Nephron progenitor cell (in vitro differentiated cells): ENCODE measurements at regions not wholly inside any gene's neighbourhood (a gene's known extent, or its start where the extent isn't known, plus 50 kb on each side); places are given as distances from the start of the nearest gene placed in this dataset.

Experiments used
- DNase-seq: peaks from one replicate; pipeline ENCODE4 v3.0.0; 2021
- H3K27ac Mint-ChIP-seq: 2 replicates; pipeline ENCODE4 v1.8.0; 2021; ENCODE audit warnings: mild to moderate bottlenecking, moderate library complexity, mixed read lengths
- H3K27me3 Mint-ChIP-seq: 2 replicates; pipeline ENCODE4 v1.8.0; 2021; ENCODE audit warnings: mild to moderate bottlenecking, low read depth, mixed read lengths; ENCODE audit not compliant: poor library complexity
- H3K36me3 Mint-ChIP-seq: 2 replicates; pipeline ENCODE4 v1.8.0; 2021; ENCODE audit warnings: low read depth, mixed read lengths
- H3K4me1 Mint-ChIP-seq: 2 replicates; pipeline ENCODE4 v1.8.0; 2021; ENCODE audit warnings: mixed read lengths
- H3K4me3 Mint-ChIP-seq: 2 replicates; pipeline ENCODE4 v1.8.0; 2021; ENCODE audit warnings: mild to moderate bottlenecking, moderate library complexity, mixed read lengths
- H3K9me3 Mint-ChIP-seq: 2 replicates; pipeline ENCODE4 v1.8.0; 2021; ENCODE audit warnings: mild to moderate bottlenecking, moderate library complexity, mixed read lengths
- TF ChIP-seq, protein P1 (sequence below): fragments of 200-600 bp; sonication (generic); IDR thresholded peaks from 2 replicates; pipeline ENCODE4 v1.5.0; 2021; ENCODE audit warnings: antibody characterized with exemption

DNA sequence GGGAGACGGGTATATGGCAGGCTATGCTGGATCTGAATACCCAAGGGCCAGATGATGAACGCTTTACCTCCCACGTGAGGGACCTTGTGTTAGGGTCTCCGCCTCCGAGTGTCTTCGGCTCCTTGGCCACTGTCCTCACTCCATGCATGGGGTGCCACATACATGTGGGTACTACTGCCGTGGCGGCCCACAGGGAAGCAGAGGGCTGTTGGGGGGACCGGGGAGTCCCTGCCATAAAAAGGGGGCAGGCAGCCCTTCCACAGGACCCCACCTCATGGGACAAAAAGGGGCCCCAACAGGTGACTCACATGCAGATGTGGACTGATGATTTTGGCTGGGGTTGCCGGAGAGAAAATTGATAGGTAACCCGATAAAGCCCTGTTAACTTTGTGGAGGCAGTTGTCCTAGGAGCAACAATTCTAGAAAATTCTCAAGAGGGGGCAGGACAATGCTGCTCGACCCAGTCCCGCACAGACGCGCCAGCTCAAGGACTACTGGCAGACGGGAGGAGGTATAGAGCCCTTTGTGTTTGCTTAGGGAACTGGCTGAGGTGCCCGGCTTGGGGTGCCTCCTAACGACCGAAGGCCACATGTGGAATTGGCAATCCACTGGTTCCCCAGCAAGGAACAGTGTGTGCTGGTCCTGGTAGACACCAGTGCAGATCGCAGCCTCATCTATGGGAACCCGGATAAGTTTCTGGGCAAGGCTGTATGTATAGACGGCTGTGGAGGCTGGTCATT, 695.7 kb upstream of the AGA start:
- no peaks in the 10 kb centered on the region for H3K27me3 Mint-ChIP-seq
- no peak overlapping the region for H3K4me3 Mint-ChIP-seq
- H3K36me3 Mint-ChIP-seq: no peaks in the 10 kb centered on the region
- TF ChIP-seq, protein P1, sequence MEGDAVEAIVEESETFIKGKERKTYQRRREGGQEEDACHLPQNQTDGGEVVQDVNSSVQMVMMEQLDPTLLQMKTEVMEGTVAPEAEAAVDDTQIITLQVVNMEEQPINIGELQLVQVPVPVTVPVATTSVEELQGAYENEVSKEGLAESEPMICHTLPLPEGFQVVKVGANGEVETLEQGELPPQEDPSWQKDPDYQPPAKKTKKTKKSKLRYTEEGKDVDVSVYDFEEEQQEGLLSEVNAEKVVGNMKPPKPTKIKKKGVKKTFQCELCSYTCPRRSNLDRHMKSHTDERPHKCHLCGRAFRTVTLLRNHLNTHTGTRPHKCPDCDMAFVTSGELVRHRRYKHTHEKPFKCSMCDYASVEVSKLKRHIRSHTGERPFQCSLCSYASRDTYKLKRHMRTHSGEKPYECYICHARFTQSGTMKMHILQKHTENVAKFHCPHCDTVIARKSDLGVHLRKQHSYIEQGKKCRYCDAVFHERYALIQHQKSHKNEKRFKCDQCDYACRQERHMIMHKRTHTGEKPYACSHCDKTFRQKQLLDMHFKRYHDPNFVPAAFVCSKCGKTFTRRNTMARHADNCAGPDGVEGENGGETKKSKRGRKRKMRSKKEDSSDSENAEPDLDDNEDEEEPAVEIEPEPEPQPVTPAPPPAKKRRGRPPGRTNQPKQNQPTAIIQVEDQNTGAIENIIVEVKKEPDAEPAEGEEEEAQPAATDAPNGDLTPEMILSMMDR: no peak
- no peak for DNase-seq
- H3K27ac Mint-ChIP-seq: no peak overlapping the region
- no peaks in the 10 kb centered on the region for H3K4me1 Mint-ChIP-seq
- no peaks in the 10 kb centered on the region for H3K9me3 Mint-ChIP-seq

GRCh38 chr4:178138491-178138890, 696.3 kb upstream of the AGA start:
- no peaks in the 10 kb centered on the region for H3K4me1 Mint-ChIP-seq
- TF ChIP-seq, protein P1: no peak
- H3K27me3 Mint-ChIP-seq: no peaks in the 10 kb centered on the region
- H3K9me3 Mint-ChIP-seq: no peaks in the 10 kb centered on the region
- H3K27ac Mint-ChIP-seq: no peak overlapping the region
- no peak for DNase-seq
- H3K36me3 Mint-ChIP-seq: no peaks in the 10 kb centered on the region
- H3K4me3 Mint-ChIP-seq: no peak overlapping the region

GRCh38 chr4:178140326-178140915, 698.2 kb upstream of the AGA start:
- no peaks in the 10 kb centered on the region for H3K27me3 Mint-ChIP-seq
- no peaks in the 10 kb centered on the region for H3K4me1 Mint-ChIP-seq
- TF ChIP-seq, protein P1: no peak
- H3K27ac Mint-ChIP-seq: no peak overlapping the region
- no peak for DNase-seq
- no peaks in the 10 kb centered on the region for H3K36me3 Mint-ChIP-seq
- H3K9me3 Mint-ChIP-seq: no peaks in the 10 kb centered on the region
- H3K4me3 Mint-ChIP-seq: no peak overlapping the region

- H3K27ac Mint-ChIP-seq: no peak overlapping the region
- H3K27me3 Mint-ChIP-seq: no peaks in the 10 kb centered on the region
- no peaks in the 10 kb centered on the region for H3K4me1 Mint-ChIP-seq
- no peaks in the 10 kb centered on the region for H3K9me3 Mint-ChIP-seq
- TF ChIP-seq, protein P1: no peak
- no peaks in the 10 kb centered on the region for H3K36me3 Mint-ChIP-seq
- H3K4me3 Mint-ChIP-seq: no peak overlapping the region
- DNase-seq: no peak
Observed at GRCh38 chr4:178142724-178143123, 700.5 kb upstream of the AGA start.

- DNase-seq: no peak
- H3K9me3 Mint-ChIP-seq: no peaks in the 10 kb centered on the region
- no peak overlapping the region for H3K4me3 Mint-ChIP-seq
Observed at GRCh38 chr4:178148106-178148505, 705.9 kb upstream of the AGA start.

More at GRCh38 chr4:178148106-178148505, 705.9 kb upstream of the AGA start:
- TF ChIP-seq, protein P1: no peak
- Mint-ChIP-seq H3K27me3 (no peaks in the 10 kb centered on the region), H3K27ac (no peak overlapping the region), H3K36me3 (no peaks in the 10 kb centered on the region), H3K4me1 (no peaks in the 10 kb centered on the region)
